ENCODE measurements at regions not wholly inside any gene's neighbourhood (a gene's known extent, or its start where the extent isn't known, plus 50 kb on each side); places are given as distances from the start of the nearest gene placed in this dataset.

DNA sequence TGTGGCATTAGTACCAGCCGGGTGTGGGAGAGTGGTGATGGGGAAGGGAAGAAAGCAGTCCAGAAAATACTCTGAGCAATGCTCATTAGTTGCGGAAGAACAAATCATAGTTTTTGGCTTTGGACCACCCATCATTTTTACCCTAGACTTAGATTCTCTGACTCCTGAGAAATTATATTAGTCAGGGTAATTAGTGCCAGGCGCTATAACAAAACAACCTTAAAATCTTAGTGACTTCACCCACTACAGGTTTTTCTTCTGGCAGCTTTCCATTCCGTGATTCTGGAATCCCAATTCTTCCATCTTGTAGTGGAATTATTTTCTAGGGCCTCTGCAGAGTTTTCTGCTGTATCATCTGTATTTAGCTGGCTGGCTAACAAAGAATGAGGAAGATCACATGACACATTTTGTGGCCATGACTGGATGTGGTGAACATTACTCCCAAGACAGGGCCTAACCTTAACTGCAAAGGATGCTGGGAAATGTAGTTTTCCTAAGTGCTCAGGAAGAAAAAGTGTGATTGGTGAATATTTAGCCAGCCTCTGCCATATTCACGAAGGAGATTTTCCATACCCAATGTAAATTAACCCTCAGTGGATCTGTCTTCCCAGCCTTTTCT, 373.0 kb upstream of the MEF2C start:
- TF ChIP-seq, protein P1, sequence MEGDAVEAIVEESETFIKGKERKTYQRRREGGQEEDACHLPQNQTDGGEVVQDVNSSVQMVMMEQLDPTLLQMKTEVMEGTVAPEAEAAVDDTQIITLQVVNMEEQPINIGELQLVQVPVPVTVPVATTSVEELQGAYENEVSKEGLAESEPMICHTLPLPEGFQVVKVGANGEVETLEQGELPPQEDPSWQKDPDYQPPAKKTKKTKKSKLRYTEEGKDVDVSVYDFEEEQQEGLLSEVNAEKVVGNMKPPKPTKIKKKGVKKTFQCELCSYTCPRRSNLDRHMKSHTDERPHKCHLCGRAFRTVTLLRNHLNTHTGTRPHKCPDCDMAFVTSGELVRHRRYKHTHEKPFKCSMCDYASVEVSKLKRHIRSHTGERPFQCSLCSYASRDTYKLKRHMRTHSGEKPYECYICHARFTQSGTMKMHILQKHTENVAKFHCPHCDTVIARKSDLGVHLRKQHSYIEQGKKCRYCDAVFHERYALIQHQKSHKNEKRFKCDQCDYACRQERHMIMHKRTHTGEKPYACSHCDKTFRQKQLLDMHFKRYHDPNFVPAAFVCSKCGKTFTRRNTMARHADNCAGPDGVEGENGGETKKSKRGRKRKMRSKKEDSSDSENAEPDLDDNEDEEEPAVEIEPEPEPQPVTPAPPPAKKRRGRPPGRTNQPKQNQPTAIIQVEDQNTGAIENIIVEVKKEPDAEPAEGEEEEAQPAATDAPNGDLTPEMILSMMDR (IDR thresholded peaks at IDR 0.05) = no peak
- TF ChIP-seq POLR2AphosphoS5 (IDR thresholded peaks at IDR 0.05) = no peak

All from stomach (tissue), 4 donors.